ENCODE measurements at regions not wholly inside any gene's neighbourhood (a gene's known extent, or its start where the extent isn't known, plus 50 kb on each side); places are given as distances from the start of the nearest gene placed in this dataset.

- TF ChIP-seq CTCF (IDR thresholded peaks at IDR 0.05; ENCODE audit: low read length) (no peak), EZH2 (optimal IDR thresholded peaks at IDR 0.05; ENCODE audit: low read depth, low read length) (no peak)
These were observed 297.2 kb upstream of the ZNF32 start for GRCh38 chr10:43945908-43946307.
